Ishikawa (cell line): ENCODE measurements at regions not wholly inside any gene's neighbourhood (a gene's known extent, or its start where the extent isn't known, plus 50 kb on each side); places are given as distances from the start of the nearest gene placed in this dataset.

ENCODE experiments used
- CEBPB ChIP-seq: IDR thresholded peaks from 2 replicates; pipeline ENCODE4 v1.6.1; 2012
- EGR1 ChIP-seq: IDR thresholded peaks from 2 replicates; pipeline ENCODE4 v1.6.1; 2012
- EP300 ChIP-seq: IDR thresholded peaks from 2 replicates; pipeline ENCODE4 v1.6.1; 2012; ENCODE audit warnings: borderline replicate concordance
- FOXM1 ChIP-seq: IDR thresholded peaks from 2 replicates; pipeline ENCODE4 v1.6.1; 2012; ENCODE audit warnings: low read depth, borderline replicate concordance
- TAF1 ChIP-seq: IDR thresholded peaks from 2 replicates; pipeline ENCODE4 v1.6.1; 2012; ENCODE audit warnings: low read depth, mild to moderate bottlenecking
- TEAD4 ChIP-seq: IDR thresholded peaks from 2 replicates; pipeline ENCODE4 v1.6.1; 2012
- YY1 ChIP-seq: IDR thresholded peaks from 2 replicates; pipeline ENCODE4 v1.6.1; 2012; ENCODE audit warnings: low read depth
- TF ChIP-seq, protein P1 (sequence below): IDR thresholded peaks from 2 replicates; pipeline ENCODE4 v1.6.1; 2012

DNA sequence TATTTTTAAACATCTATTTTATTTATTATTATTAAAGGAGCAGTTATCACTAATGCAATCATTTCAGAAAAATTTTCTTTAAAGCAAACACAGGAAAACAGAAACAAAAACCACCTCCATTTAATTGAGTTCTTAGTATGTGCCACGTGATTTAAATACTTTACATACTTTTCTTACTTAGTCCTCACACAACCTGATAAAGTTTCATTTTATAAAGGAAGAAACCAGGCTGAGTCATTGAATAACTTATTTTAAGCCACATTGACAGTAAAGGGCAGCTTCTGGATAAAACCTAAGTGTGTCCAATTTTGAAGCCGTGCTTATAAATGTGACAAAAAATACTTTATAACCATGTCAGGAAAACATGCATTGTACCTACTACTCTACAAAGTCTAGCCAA lies 57.1 kb upstream of the PCED1B start:
- TF ChIP-seq EGR1 = no peak
- TF ChIP-seq FOXM1 = no peak
- no peak for TF ChIP-seq TAF1
- no peak for TF ChIP-seq YY1
- TF ChIP-seq, protein P1, sequence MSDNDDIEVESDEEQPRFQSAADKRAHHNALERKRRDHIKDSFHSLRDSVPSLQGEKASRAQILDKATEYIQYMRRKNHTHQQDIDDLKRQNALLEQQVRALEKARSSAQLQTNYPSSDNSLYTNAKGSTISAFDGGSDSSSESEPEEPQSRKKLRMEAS = no peak
- no peak; the same call in 1 of the 2 replicates for TF ChIP-seq TEAD4
- no peak for TF ChIP-seq EP300
- TF ChIP-seq CEBPB = no peak
